Stimulated activated CD4-positive, alpha-beta T cell treated with anti-CD3 and anti-CD28 coated beads, Interleukin-12 subunit alpha, Interleukin-12 subunit beta, amount 100 ng/mL, for 48 hours (primary cell): ENCODE measurements at regions not wholly inside any gene's neighbourhood (a gene's known extent, or its start where the extent isn't known, plus 50 kb on each side); places are given as distances from the start of the nearest gene placed in this dataset.

Source experiments
- DNase-seq, 3 donors: peaks; one replicate each; pipeline ENCODE4 v3.0.0-alpha.2; 2020; ENCODE audit warnings: low read depth in 2 of 3, low spot score in 1 of 3

DNA sequence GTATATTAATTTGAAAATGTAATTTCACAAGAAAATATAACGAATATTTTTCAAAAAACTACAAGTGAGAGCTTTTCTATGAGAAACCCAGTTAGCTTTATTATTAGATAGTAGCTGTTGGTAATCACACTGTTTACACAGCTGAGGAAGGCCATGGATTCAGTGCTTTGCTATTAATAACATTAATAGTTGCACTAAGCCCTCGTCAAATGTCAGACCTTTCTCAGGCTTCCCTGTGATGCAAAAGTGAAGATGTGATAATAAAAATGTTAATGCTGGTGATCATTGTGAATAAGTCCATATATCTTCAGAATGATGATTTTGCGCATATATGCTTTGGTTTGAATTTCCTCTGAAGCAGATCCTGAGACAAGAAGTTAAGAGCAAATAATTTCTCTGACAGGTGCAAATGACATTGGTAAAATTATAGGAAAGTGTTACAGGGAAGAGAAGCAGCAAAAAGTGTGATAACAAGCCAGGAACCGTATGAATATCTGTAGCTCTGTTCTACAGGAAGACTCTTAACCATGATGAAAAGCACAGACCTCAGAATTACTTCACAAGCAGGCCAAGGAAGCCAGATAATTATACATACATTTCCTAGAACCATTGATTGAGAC is 56.5 kb upstream of the CNTN6 start:
- no peak for DNase-seq

DNA sequence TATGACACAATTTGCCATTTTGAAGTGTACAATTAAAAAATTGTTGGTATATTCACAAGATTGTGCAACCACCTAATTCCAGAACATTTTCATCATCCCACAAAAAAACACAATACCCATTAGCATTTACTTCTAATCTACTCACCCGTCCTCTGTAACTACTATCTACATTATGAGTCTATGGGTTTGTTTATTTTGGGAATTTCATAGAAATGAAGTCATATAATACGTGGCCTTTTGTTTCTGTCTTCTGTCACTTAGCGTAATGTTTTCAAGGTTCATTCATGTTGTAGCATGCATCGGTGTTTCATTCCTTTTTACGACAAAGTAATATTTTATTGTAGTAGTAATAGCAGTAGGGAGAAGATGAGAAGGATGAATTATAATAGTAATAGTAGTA is 55.2 kb upstream of the CNTN6 start:
- no peak for DNase-seq
